Neural crest cell (in vitro differentiated cells): ENCODE measurements at regions not wholly inside any gene's neighbourhood (a gene's known extent, or its start where the extent isn't known, plus 50 kb on each side); places are given as distances from the start of the nearest gene placed in this dataset.

Source experiments
- DNase-seq: peaks from one replicate; pipeline ENCODE4 v3.0.0; 2021; ENCODE audit warnings: low read depth, mixed read lengths, low spot score
- H3K27ac Mint-ChIP-seq: one replicate; pipeline ENCODE4 v1.8.0; 2021; ENCODE audit warnings: mild to moderate bottlenecking, mixed read lengths; ENCODE audit not compliant: unreplicated experiment
- H3K27me3 Mint-ChIP-seq: 2 replicates; pipeline ENCODE4 v1.8.0; 2021; ENCODE audit warnings: low read depth, mild to moderate bottlenecking, mixed read lengths
- H3K36me3 Mint-ChIP-seq: 2 replicates; pipeline ENCODE4 v1.8.0; 2021; ENCODE audit warnings: low read depth, mild to moderate bottlenecking, mixed read lengths
- H3K4me1 Mint-ChIP-seq: 2 replicates; pipeline ENCODE4 v1.8.0; 2021; ENCODE audit warnings: mixed read lengths
- H3K4me3 Mint-ChIP-seq: one replicate; pipeline ENCODE4 v1.8.0; 2021; ENCODE audit warnings: mild to moderate bottlenecking, mixed read lengths
- H3K9me3 Mint-ChIP-seq: 2 replicates; pipeline ENCODE4 v1.8.0; 2021; ENCODE audit warnings: mixed read lengths
- CTCF ChIP-seq: fragments of 200-600 bp; sonication (generic); conservative IDR thresholded peaks from 2 replicates; pipeline ENCODE4 v1.5.0; 2021; ENCODE audit warnings: antibody characterized with exemption, mild to moderate bottlenecking

GRCh38 chr16:79847101-79847500, 246.6 kb upstream of the MAF start:
- peaks cover 4% of the 10 kb centered on the region for H3K9me3 Mint-ChIP-seq
- no peak for TF ChIP-seq CTCF
- no peak for DNase-seq
- peaks cover 14% of the 10 kb centered on the region for H3K4me1 Mint-ChIP-seq
- H3K36me3 Mint-ChIP-seq, result no peaks in the 10 kb centered on the region
- no peak overlapping the region for H3K27ac Mint-ChIP-seq
- no peaks in the 10 kb centered on the region for H3K27me3 Mint-ChIP-seq
- H3K4me3 Mint-ChIP-seq, result no peak overlapping the region

GRCh38 chr16:79845734-79846135, 245.2 kb upstream of the MAF start:
- Mint-ChIP-seq H3K36me3 (no peaks in the 10 kb centered on the region), H3K27ac (no peak overlapping the region), H3K4me1 (peaks cover 14% of the 10 kb centered on the region), H3K27me3 (no peaks in the 10 kb centered on the region), H3K4me3 (no peak overlapping the region), H3K9me3 (no peaks in the 10 kb centered on the region)
- TF ChIP-seq CTCF, result no peak
- DNase-seq, result no peak

- no peak for DNase-seq
- no peak overlapping the region for H3K4me3 Mint-ChIP-seq
- H3K4me1 Mint-ChIP-seq, result peaks cover 14% of the 10 kb centered on the region
- no peaks in the 10 kb centered on the region for H3K36me3 Mint-ChIP-seq
- no peak overlapping the region for H3K27ac Mint-ChIP-seq
- TF ChIP-seq CTCF, result no peak
- H3K9me3 Mint-ChIP-seq, result no peaks in the 10 kb centered on the region
- H3K27me3 Mint-ChIP-seq, result no peaks in the 10 kb centered on the region
Measured at GRCh38 chr16:79845033-79845733, 244.6 kb upstream of the MAF start.

- no peaks in the 10 kb centered on the region for H3K27me3 Mint-ChIP-seq
- H3K4me3 Mint-ChIP-seq, result no peak overlapping the region
- H3K4me1 Mint-ChIP-seq, result peaks cover 17% of the 10 kb centered on the region
- H3K36me3 Mint-ChIP-seq, result no peaks in the 10 kb centered on the region
- no peak for TF ChIP-seq CTCF
- no peak for DNase-seq
- no peaks in the 10 kb centered on the region for H3K9me3 Mint-ChIP-seq
- H3K27ac Mint-ChIP-seq, result no peak overlapping the region
Measured at GRCh38 chr16:79844603-79845002, 244.1 kb upstream of the MAF start.

- Mint-ChIP-seq H3K36me3 (no peaks in the 10 kb centered on the region), H3K4me3 (no peak overlapping the region), H3K4me1 (peaks cover 27% of the 10 kb centered on the region), H3K27ac (no peak overlapping the region), H3K27me3 (no peaks in the 10 kb centered on the region), H3K9me3 (no peaks in the 10 kb centered on the region)
- DNase-seq, result no peak
- TF ChIP-seq CTCF, result no peak
Measured at GRCh38 chr16:79843631-79844043, 243.1 kb upstream of the MAF start.
